ENCODE measurements at regions not wholly inside any gene's neighbourhood (a gene's known extent, or its start where the extent isn't known, plus 50 kb on each side); places are given as distances from the start of the nearest gene placed in this dataset.
"Not testable (repeated sequence)": the region's sequence is repeated elsewhere in the genome, so short reads cannot be mapped to it uniquely, and the experiment has no call there.

GRCh38 chr13:110809871-110810486 is 96.5 kb downstream of the ING1 start:
- no peak for DNase-seq (ENCODE audit: low read depth in 2 of 2, low spot score in 1 of 2)

GRCh38 chr13:110811008-110811720 is 97.7 kb downstream of the ING1 start:
- DNase-seq (ENCODE audit: low read depth in 2 of 2, low spot score in 1 of 2), result no peak

- no peak for DNase-seq (ENCODE audit: low read depth in 2 of 2, low spot score in 1 of 2)
Observed at GRCh38 chr13:110811771-110812120, 98.2 kb downstream of the ING1 start.

GRCh38 chr13:110812121-110812868 is 98.8 kb downstream of the ING1 start:
- no peak for DNase-seq (ENCODE audit: low read depth in 2 of 2, low spot score in 1 of 2)

GRCh38 chr13:110812869-110813645 is 99.6 kb downstream of the ING1 start:
- no peak for DNase-seq (ENCODE audit: low read depth in 2 of 2, low spot score in 1 of 2)

GRCh38 chr13:110813646-110814624 is 100.4 kb downstream of the ING1 start:
- no peak for DNase-seq (ENCODE audit: low read depth in 2 of 2, low spot score in 1 of 2)

GRCh38 chr13:110815471-110816204 is 99.2 kb downstream of the ANKRD10 start:
- DNase-seq (ENCODE audit: low read depth in 2 of 2, low spot score in 1 of 2), result no peak

- no peak for DNase-seq (ENCODE audit: low read depth in 2 of 2, low spot score in 1 of 2)
Observed at GRCh38 chr13:110816500-110816899, 98.4 kb downstream of the ANKRD10 start.

GRCh38 chr13:110817143-110817542 is 97.7 kb downstream of the ANKRD10 start:
- DNase-seq (ENCODE audit: low read depth in 2 of 2, low spot score in 1 of 2), result no peak

GRCh38 chr13:110818747-110819146 is 96.1 kb downstream of the ANKRD10 start:
- DNase-seq (ENCODE audit: low read depth in 2 of 2, low spot score in 1 of 2), result no peak

GRCh38 chr13:110819203-110820014 is 95.5 kb downstream of the ANKRD10 start:
- peak; percentile 49 to 52 for DNase-seq (ENCODE audit: low read depth in 2 of 2, low spot score in 1 of 2)

GRCh38 chr13:110820322-110820721 is 94.5 kb downstream of the ANKRD10 start:
- DNase-seq (ENCODE audit: low read depth in 2 of 2, low spot score in 1 of 2), result no peak

GRCh38 chr13:110821837-110822668 is 92.8 kb downstream of the ANKRD10 start:
- not testable (repeated sequence) for DNase-seq (ENCODE audit: low read depth in 2 of 2, low spot score in 1 of 2)

- DNase-seq (ENCODE audit: low read depth in 2 of 2, low spot score in 1 of 2), result no peak
Observed at GRCh38 chr13:110822669-110822945, 92.3 kb downstream of the ANKRD10 start.

GRCh38 chr13:110824702-110825300 is 90.1 kb downstream of the ANKRD10 start:
- DNase-seq (ENCODE audit: low read depth in 2 of 2, low spot score in 1 of 2), result no peak

GRCh38 chr13:110825516-110825915 is 89.4 kb downstream of the ANKRD10 start:
- no peak for DNase-seq (ENCODE audit: low read depth in 2 of 2, low spot score in 1 of 2)

GRCh38 chr13:110826101-110826500 is 88.8 kb downstream of the ANKRD10 start:
- DNase-seq (ENCODE audit: low read depth in 2 of 2, low spot score in 1 of 2), result no peak

All from stimulated activated CD8-positive, alpha-beta memory T cell treated with anti-CD3 and anti-CD28 coated beads, Interleukin-4, amount 100 ng/mL, for 1 hour (primary cell).